A549 (cell line): ENCODE measurements at regions not wholly inside any gene's neighbourhood (a gene's known extent, or its start where the extent isn't known, plus 50 kb on each side); places are given as distances from the start of the nearest gene placed in this dataset.

ENCODE experiments used
- ATAC-seq, 2 experiments: fragments of 200-7000 bp in 1 of 2; fragments of >200 bp in 1 of 2; cut with Nextera tagmentation in 1 of 2; cut with Tn5 transposase in 1 of 2; 3 replicates each; pipeline versions ENCODE4 v1.8.0 to v1.9.1; 2018 to 2020; ENCODE audit warnings: mild to moderate bottlenecking in 1 of 2, moderate library complexity in 1 of 2
- CTCF ChIA-PET: fragments of 300-600 bp; sonication (Branson Sonifier 250); formaldehyde crosslinking; extraction: SDS; loops from one replicate; lab custom pipeline; 2021; ENCODE audit warnings: antibody characterized with exemption, inconsistent platforms; lab: Yijun Ruan, JAX
- POLR2A ChIA-PET: fragments of 350-600 bp; formaldehyde crosslinking; extraction: SDS; loops from one replicate; lab custom pipeline; 2021; ENCODE audit warnings: antibody characterized with exemption, inconsistent platforms; lab: Yijun Ruan, JAX
- DNase-seq, 2 experiments: peaks; one replicate each; pipeline versions ENCODE4 v3.0.0 to v3.0.0-alpha.2; 2011 to 2016; ENCODE audit warnings: low read depth in 1 of 2, low spot score in 1 of 2
- FAIRE-seq: peaks from 2 replicates; lab custom pipeline; 2011; peaks lifted over from hg19 to GRCh38; lab: Jason Lieb, UNC
- H3K27ac ChIP-seq, 2 experiments: fragments of >200 bp; sonication (Bioruptor Twin); formaldehyde crosslinking; 3 replicates each; pipeline ENCODE4 v1.5.1; 2016 to 2017
- H3K4me1 ChIP-seq: fragments of >200 bp; sonication (Bioruptor Twin); formaldehyde crosslinking; 3 replicates; pipeline ENCODE4 v1.6.1; 2016
- H3K4me2 ChIP-seq: fragments of >200 bp; sonication (Bioruptor Twin); formaldehyde crosslinking; 3 replicates; pipeline ENCODE4 v1.6.1; 2016
- H3K4me3 ChIP-seq: fragments of >200 bp; sonication (Bioruptor Twin); formaldehyde crosslinking; 3 replicates; pipeline ENCODE4 v1.5.1; 2016
- H3K9me3 ChIP-seq: fragments of >200 bp; sonication (Bioruptor Twin); formaldehyde crosslinking; 3 replicates; pipeline ENCODE4 v1.6.1; 2016
- CBX2 ChIP-seq: fragments of 200-600 bp; sonication (generic); IDR thresholded peaks from 2 replicates; pipeline ENCODE4 v1.6.1; 2016; ENCODE audit warnings: low read depth, mild to moderate bottlenecking, borderline replicate concordance
- CEBPB ChIP-seq, 2 experiments: fragments of >200 bp in 1 of 2; sonication (Bioruptor Twin) in 1 of 2; formaldehyde crosslinking in 1 of 2; IDR thresholded peaks; 2 replicates each; pipeline ENCODE4 v1.6.1; 2012 to 2016
- EHF ChIP-seq: fragments of 250-450 bp; sonication (Bioruptor Pico); IDR thresholded peaks from 2 replicates; pipeline ENCODE4 v1.5.0; 2020; ENCODE audit warnings: mild to moderate bottlenecking
- FOSB ChIP-seq: fragments of 250-450 bp; sonication (Bioruptor Pico); IDR thresholded peaks from 2 replicates; pipeline ENCODE4 v1.5.0; 2020; ENCODE audit warnings: mild to moderate bottlenecking, moderate library complexity
- HES2 ChIP-seq: fragments of >200 bp; sonication (Bioruptor Twin); formaldehyde crosslinking; IDR thresholded peaks from 2 replicates; pipeline ENCODE4 v1.6.1; 2016
- HEYL ChIP-seq: fragments of 250-450 bp; sonication (Bioruptor Pico); IDR thresholded peaks from 2 replicates; pipeline ENCODE4 v1.8.0; 2021; ENCODE audit warnings: mild to moderate bottlenecking, moderate library complexity
- HOXB13 ChIP-seq: fragments of 250-450 bp; sonication (Bioruptor Pico); IDR thresholded peaks from 2 replicates; pipeline ENCODE4 v1.5.0; 2020; ENCODE audit warnings: low read depth, mild to moderate bottlenecking, moderate library complexity
- HOXB5 ChIP-seq: fragments of 250-450 bp; sonication (Bioruptor Pico); IDR thresholded peaks from 2 replicates; pipeline ENCODE4 v1.5.0; 2020; ENCODE audit warnings: mild to moderate bottlenecking, moderate library complexity
- JUN ChIP-seq, 2 experiments: fragments of >200 bp; sonication (Bioruptor Twin); formaldehyde crosslinking; IDR thresholded peaks; 2 replicates in 1 of 2; 3 replicates in 1 of 2; pipeline ENCODE4 v1.6.1; 2016 to 2017
- KDM5A ChIP-seq: fragments of 200-600 bp; sonication (generic); IDR thresholded peaks from 2 replicates; pipeline ENCODE4 v1.6.1; 2016; ENCODE audit warnings: antibody characterized with exemption, mild to moderate bottlenecking
- MAFK ChIP-seq: fragments of 450-650 bp; IDR thresholded peaks from 2 replicates; pipeline ENCODE4 v1.6.1; 2014; ENCODE audit not compliant: partially characterized antibody
- MAX ChIP-seq: IDR thresholded peaks from 2 replicates; pipeline ENCODE4 v1.6.1; 2012
- NPAS2 ChIP-seq: fragments of 250-450 bp; sonication (Bioruptor Pico); IDR thresholded peaks from 2 replicates; pipeline ENCODE4 v1.8.0; 2022; ENCODE audit warnings: mild to moderate bottlenecking, moderate library complexity, borderline replicate concordance
- NR3C1 ChIP-seq: fragments of >200 bp; sonication (Bioruptor Twin); formaldehyde crosslinking; IDR thresholded peaks from 3 replicates; pipeline ENCODE4 v1.6.1; 2017
- PHF8 ChIP-seq: fragments of 200-600 bp; sonication (generic); IDR thresholded peaks from 2 replicates; pipeline ENCODE4 v1.6.1; 2016; ENCODE audit warnings: low read depth, mild to moderate bottlenecking, antibody characterized with exemption, moderate library complexity, borderline replicate concordance
- RFX5 ChIP-seq: fragments of 450-650 bp; IDR thresholded peaks from 2 replicates; pipeline ENCODE4 v1.7.1; 2014; ENCODE audit warnings: antibody characterized with exemption, mild to moderate bottlenecking, moderate library complexity
- SMC3 ChIP-seq: fragments of >200 bp; sonication (Bioruptor Twin); formaldehyde crosslinking; IDR thresholded peaks from 3 replicates; pipeline ENCODE4 v1.6.1; 2018; ENCODE audit warnings: inconsistent platforms
- TP53 ChIP-seq: fragments of 250-450 bp; sonication (Bioruptor Pico); IDR thresholded peaks from 2 replicates; pipeline ENCODE4 v1.5.0; 2021; ENCODE audit warnings: mild to moderate bottlenecking, moderate library complexity
- ZNF302 ChIP-seq: fragments of 250-450 bp; sonication (Bioruptor Pico); IDR thresholded peaks from 2 replicates; pipeline ENCODE4 v1.9.0; 2021; ENCODE audit warnings: inconsistent platforms, mild to moderate bottlenecking, moderate library complexity
- ZSCAN20 ChIP-seq: fragments of 250-450 bp; sonication (Bioruptor Pico); IDR thresholded peaks from 2 replicates; pipeline ENCODE4 v1.8.0; 2022; ENCODE audit warnings: mild to moderate bottlenecking, moderate library complexity
- WGBS: methylation state at CpG from one replicate; pipeline ENCODE4 v1.1.6; 2017; ENCODE audit errors: missing lambda C conversion rate; 5-methylcytosine and 5-hydroxymethylcytosine counted together
- TF ChIP-seq, protein P1 (sequence below): fragments of 250-450 bp; sonication (Bioruptor Pico); IDR thresholded peaks from 2 replicates; pipeline ENCODE4 v1.5.0; 2020; ENCODE audit warnings: low read depth, mild to moderate bottlenecking, moderate library complexity
- TF ChIP-seq, protein P2 (sequence below): IDR thresholded peaks from 2 replicates; pipeline ENCODE4 v1.6.1; 2012; ENCODE audit warnings: low read depth, borderline replicate concordance

- Histone ChIP-seq H3K4me1 (no peaks in the 10 kb centered on the region), H3K27ac (no peak overlapping the region), H3K4me3 (no peak overlapping the region), H3K4me2 (no peak overlapping the region), H3K9me3 (no peaks in the 10 kb centered on the region)
- TF ChIP-seq, protein P1, sequence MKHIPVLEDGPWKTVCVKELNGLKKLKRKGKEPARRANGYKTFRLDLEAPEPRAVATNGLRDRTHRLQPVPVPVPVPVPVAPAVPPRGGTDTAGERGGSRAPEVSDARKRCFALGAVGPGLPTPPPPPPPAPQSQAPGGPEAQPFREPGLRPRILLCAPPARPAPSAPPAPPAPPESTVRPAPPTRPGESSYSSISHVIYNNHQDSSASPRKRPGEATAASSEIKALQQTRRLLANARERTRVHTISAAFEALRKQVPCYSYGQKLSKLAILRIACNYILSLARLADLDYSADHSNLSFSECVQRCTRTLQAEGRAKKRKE (CRISPR knock-in tag), result no peak
- TF ChIP-seq HOXB13 (CRISPR knock-in tag) (no peak), EHF (CRISPR knock-in tag) (no peak), ZSCAN20 (CRISPR knock-in tag) (no peak), ZNF302 (CRISPR knock-in tag) (no peak), FOSB (CRISPR knock-in tag) (no peak)
- FAIRE-seq (no peak), ATAC-seq (no peak), DNase-seq (no peak)
- ChIA-PET CTCF (no interaction called here), POLR2A (no interaction called here)
These were observed 197.9 kb downstream of the FGF9 start for GRCh38 chr13:21868823-21869222.

DNA sequence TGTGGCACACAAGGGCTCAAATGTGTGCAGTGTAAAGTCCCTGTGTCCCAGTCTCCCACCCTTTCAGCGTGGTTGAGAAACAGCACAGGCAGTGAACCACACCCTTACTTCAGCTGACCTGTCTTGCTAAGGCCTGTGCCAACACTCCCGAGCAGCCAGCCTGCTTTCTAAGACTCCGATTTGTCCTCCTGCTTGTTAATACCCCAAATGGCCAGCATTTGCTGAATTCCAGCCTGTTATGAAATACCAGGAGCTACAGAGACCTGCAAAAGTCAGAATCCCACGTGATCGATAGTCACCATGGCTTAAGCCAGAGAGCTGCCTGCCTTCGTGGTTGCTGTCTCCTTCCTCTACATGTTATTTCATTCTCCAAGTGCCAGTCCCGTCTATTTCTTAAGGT lies 200.5 kb downstream of the FGF9 start:
- TF ChIP-seq CEBPB (IDR thresholded peaks at IDR 0.05) (no peak), MAX (no peak), JUN (IDR thresholded peaks at IDR 0.05) (no peak), HOXB5 (CRISPR knock-in tag) (no peak), HES2 (no peak), KDM5A (no peak), HEYL (CRISPR knock-in tag) (no peak), NPAS2 (CRISPR knock-in tag) (no peak), RFX5 (no peak)
- ATAC-seq (no peak), FAIRE-seq (no peak), DNase-seq (no peak)
- ChIA-PET CTCF (no interaction called here), POLR2A (no interaction called here)
- H3K27ac ChIP-seq, result no peak overlapping the region
- no peaks in the 10 kb centered on the region for H3K9me3 ChIP-seq
- no peak overlapping the region for H3K4me2 ChIP-seq
- no peak overlapping the region for H3K4me3 ChIP-seq
- WGBS, result 17% methylated on average over 7 of the region's 7 CpGs
- H3K4me1 ChIP-seq, result no peaks in the 10 kb centered on the region

DNA sequence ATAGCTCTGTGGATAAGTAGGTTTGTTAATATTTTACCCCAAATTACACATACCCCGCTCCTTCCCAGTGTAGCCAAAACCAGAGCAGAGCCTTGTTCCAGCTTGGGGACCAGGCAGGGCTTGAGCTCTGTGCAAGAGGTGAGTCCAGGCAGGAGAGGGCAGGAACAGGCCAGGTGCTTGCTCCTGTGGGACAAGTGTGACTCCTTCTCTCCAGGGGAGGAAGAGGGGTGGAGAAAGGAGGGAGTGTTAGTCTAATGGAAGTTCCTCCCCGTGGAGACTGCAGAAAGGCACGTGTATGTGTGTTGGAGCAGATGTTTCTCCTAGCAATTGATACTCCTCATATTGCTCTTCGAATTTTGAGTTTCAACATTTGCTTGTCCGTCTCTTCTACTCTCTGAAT lies 201.0 kb downstream of the FGF9 start:
- TF ChIP-seq PHF8, result no peak
- no peak for TF ChIP-seq CBX2
- TF ChIP-seq, protein P1 (CRISPR knock-in tag), result no peak
- TF ChIP-seq SMC3, result no peak
- TF ChIP-seq MAFK, result no peak
- TF ChIP-seq, protein P2, sequence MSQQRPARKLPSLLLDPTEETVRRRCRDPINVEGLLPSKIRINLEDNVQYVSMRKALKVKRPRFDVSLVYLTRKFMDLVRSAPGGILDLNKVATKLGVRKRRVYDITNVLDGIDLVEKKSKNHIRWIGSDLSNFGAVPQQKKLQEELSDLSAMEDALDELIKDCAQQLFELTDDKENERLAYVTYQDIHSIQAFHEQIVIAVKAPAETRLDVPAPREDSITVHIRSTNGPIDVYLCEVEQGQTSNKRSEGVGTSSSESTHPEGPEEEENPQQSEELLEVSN, result no peak
- TF ChIP-seq TP53 (CRISPR knock-in tag), result no peak
- TF ChIP-seq ZSCAN20 (CRISPR knock-in tag), result no peak
- no peak for TF ChIP-seq NR3C1
- ChIA-PET CTCF (interaction anchor here (0.7 kb wide), 1 partner anchor 20 kb away, joined by 3 read pairs; no protein-coding TSS in a partner anchor), POLR2A (no interaction called here)
- 29% methylated on average over 5 of the region's 5 CpGs for WGBS
- DNase-seq (no peak), FAIRE-seq (no peak), ATAC-seq (no peak)
- Histone ChIP-seq H3K4me1 (no peaks in the 10 kb centered on the region), H3K27ac (no peak overlapping the region), H3K9me3 (no peaks in the 10 kb centered on the region), H3K4me3 (no peak overlapping the region), H3K4me2 (no peak overlapping the region)
